GM18868 (cell line): ENCODE measurements at regions not wholly inside any gene's neighbourhood (a gene's known extent, or its start where the extent isn't known, plus 50 kb on each side); places are given as distances from the start of the nearest gene placed in this dataset.
"Not testable (repeated sequence)": the region's sequence is repeated elsewhere in the genome, so short reads cannot be mapped to it uniquely, and the experiment has no call there.

ENCODE experiments used
- ATAC-seq: cut with Tn5 transposase; IDR thresholded peaks from one replicate; pipeline ENCODE4 v1.9.1; 2021; ENCODE audit warnings: mild to moderate bottlenecking, moderate library complexity; ENCODE audit not compliant: unreplicated experiment

DNA sequence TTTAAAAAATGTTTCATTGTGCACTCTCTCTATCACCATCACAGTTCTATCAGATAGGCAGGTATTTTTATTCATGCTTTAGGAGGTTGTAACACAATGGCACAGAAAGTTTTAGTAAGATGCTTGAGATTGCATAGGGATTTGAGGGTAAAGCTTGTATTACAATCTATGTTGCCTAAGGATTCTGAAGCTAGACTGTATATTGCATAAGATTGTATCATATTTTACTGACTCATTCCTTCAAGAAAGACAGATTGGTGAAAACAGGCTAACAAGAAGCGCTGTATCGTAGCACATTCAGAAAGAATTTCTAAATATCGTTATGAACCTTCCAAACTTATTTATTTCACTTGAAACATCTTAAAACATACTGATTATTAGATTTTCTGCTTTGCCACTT is 577.7 kb downstream of the EBF1 start:
- no peak for ATAC-seq

DNA sequence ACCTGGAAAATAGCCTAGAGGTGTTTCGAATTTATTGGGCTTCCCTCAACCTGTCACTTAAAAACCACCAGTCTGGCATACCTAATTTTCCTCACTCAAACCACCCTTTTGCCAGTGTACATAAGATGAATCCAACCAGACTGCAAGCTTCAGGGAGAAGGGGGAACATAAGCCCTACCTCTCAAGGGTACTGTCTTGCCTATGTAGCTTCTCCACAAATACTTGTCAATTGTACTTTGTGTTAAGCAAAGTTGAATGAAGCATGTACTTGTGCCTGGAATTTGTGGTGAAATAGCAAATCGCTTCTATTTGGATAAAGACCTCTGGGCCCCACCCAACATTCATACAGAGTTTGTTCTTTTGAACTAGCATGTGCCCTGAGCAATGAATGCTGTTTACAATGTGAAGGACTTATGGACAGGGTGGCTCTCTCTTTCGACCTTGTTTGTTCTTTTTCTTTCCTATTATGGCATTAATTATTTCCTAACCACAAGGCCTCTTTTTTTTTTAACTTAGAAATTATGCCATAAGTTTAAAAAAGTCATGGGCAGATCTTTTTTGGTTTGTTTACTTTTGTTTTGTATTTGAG is 580.2 kb downstream of the EBF1 start:
- no peak for ATAC-seq

GRCh38 chr5:158516521-158516920 is 583.2 kb downstream of the EBF1 start:
- no peak for ATAC-seq

DNA sequence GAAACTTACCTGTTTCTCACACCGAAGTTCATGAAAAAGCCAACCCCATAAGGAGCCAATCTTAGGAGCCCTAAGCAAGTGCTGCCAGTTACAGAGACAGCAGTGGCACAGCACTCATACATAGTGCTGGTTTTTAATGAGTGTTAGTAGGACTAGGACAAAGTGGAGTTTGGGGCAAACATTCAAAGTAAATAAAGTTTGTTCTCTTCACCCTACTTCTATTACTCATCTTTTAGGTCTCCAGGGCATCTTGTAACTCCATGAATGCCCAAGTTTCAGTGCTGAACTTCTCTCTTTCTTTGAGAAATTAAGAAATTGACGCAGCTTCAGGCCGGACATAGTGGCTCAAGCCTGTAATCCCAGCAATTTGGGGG is 584.7 kb downstream of the EBF1 start:
- no peak for ATAC-seq

- ATAC-seq, result peak; percentile 40
These were observed 585.3 kb downstream of the EBF1 start for GRCh38 chr5:158514319-158514985.

GRCh38 chr5:158513490-158514318 is 586.0 kb downstream of the EBF1 start:
- no peak for ATAC-seq

GRCh38 chr5:158511454-158511853 is 588.3 kb downstream of the EBF1 start:
- ATAC-seq, result peak; percentile 85

DNA sequence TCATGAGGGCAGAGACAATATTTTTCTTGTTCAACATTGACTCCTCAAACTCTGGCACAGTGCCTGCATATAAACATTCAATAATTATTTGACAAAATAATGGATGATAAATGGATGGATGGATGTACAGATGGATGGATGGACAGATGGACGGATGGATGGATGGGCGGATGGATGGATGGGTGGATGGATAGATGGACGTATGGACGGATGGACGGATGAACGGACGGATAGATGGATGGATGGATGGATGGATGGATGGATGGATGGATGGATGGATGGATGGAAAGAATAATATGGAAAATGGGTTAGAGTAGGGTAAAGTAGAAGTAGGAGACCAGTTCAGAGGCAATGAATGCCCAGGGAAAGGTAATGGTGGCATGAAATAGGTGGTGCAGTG is 589.2 kb downstream of the EBF1 start:
- ATAC-seq, result no peak

DNA sequence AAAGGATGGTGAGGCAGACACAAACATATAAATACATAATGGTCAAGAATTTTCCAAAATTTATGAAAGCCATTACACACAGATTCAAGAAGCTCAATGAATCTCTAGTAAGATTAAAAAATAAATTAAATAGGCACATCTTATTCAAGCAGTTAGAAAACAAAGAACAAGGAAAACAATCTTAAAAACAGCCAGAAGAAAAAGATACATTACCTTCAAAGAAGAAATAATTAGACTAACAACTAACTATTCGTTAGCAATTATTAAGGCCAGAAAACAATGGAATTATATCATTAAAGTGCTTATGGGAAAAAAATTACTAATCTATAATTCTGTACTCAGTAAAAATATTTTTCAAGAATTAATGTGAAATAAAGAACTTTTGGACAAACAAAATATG is 593.1 kb downstream of the EBF1 start:
- no peak for ATAC-seq

DNA sequence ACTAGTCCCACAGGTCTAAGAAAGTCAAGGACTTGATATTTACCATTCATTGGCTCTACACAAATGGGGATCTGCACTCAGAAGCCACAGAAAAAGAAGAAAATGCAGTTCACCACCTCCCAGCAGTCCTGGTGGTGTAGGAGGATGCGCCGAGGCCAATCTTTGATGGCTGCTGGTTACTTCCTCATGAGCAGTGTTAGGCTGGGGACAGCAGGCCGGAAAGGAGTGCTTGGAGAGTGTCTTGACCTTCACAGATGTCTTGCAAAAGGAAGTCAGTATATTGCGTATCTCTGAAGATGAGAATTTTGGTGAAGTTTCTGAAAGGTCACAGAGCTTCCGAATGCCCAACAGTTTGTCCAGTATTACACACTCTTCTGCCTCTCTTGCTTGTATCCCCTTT is 597.0 kb downstream of the EBF1 start:
- no peak for ATAC-seq

DNA sequence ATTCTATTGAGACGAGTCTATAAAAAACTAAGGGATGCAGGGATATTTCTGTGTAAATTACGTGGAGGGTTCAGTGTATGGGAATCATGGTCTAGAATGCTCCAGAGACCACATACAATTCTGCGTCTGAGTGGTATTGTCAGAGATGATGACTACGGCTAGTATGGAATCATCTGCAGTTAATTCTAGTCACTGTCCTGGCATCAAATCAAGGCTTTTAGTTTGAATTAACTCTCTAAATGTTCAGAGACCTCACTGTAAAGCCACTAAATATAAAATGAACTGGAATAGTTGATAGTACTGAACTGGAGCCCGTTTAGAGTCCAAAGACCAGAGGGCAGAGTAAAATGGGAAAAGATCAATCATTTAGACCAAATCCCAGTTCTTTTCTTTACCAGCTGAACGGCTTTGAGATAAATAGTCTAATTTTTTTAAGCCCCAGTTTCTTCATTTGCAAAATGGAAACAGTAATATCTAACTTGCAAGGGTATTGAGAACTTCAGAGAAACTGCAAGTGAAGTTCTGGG is 599.8 kb downstream of the EBF1 start:
- no peak for ATAC-seq

GRCh38 chr5:158499075-158499891 is 600.4 kb downstream of the EBF1 start:
- ATAC-seq, result no peak

DNA sequence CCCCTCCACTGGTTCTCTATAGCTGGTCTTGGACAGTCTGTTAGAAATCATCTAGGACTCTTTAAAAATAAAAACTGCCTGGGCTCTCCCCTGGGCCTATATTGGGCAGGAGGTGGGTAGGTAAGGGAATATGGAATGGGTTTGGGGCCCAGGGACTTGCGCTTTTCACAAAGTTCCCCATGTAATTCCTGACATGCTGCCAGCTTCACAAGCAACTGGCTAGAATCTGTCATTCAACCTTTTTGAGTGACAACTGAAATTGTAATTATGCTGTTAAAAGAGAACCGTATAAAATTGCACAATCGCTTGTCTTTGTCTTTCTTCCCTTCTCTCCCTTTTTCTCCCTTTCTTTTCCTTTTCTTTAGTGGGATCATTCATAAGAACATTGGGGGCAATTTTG is 603.1 kb downstream of the EBF1 start:
- no peak for ATAC-seq

DNA sequence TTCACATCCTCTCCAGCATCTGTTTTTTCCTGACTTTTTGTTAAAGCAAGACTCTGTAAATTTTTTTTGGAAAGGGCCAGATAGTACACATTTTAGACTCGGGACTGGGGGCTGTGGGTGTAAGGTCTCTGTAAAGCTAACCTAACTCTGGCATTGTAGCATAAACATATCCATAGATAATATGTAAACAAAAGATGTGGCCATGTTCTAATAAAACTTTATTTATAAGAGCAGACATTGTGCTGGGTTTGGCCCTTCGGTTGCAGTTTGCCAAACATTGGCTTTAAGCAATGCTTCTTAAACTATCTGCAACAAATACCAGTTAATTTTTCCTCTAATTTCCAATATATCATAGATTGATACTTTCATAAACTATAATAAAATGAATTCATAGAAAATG is 605.2 kb downstream of the EBF1 start:
- no peak for ATAC-seq

DNA sequence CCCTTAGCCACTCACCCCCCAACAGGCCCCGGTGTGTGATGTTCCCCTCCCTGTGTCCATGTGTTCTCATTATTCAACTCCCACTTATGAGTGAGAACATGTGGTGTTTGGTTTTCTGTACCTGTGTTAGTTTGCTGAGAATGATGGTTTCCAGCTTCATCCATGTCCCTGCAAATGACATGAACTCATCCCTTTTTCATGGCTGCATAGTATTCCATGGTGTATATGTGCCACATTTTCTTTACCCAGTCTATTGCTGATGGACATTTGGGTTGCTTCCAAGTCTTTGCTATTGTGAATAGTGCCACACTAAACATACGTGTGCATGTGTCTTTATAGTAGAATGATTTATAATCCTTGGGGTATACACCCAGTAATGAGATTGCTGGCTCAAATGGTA is 605.7 kb downstream of the EBF1 start:
- not testable (repeated sequence) for ATAC-seq

- no peak for ATAC-seq
These were observed 606.9 kb downstream of the EBF1 start for GRCh38 chr5:158492841-158493242.

GRCh38 chr5:158492136-158492535 is 607.6 kb downstream of the EBF1 start:
- ATAC-seq, result no peak

DNA sequence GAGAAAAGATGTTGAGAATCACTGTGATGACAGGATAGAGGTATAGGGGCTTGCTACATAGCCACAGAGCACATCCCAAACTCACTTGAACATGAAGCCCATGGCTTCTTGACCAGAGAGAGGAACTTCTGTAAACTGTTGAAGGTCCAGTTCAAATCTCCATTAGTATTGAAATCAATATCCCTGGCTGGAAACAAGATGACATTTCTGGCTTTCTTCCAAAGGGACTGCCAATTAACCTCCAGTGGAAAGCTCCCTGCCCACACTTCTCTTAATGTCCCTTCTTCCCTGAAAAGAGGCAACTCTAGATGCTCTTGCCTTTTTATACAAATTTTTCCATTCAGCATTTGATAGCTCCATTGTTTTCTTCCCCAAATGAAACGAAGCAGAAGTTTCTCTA is 612.1 kb downstream of the EBF1 start:
- no peak for ATAC-seq

- no peak for ATAC-seq
These were observed 612.6 kb downstream of the EBF1 start for GRCh38 chr5:158487156-158487555.

DNA sequence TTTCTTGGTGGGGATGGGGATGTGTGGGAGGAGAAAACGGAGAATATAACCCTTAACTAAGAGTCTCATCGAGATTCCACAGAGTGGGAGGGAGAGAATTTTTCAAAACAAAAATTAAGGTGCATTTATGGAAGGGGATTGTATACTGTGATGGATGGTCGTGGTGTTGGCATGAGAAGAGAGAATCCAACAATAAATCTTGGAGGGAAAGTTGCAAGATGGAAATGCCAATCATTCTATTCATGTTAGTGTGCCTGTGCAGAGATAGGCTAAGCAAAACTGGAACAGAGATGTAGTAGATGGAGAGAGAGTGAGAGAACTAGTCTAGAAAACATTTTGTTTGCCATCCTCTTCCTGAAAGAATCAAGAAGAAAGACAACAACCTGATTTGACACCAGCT is 613.1 kb downstream of the EBF1 start:
- no peak for ATAC-seq

DNA sequence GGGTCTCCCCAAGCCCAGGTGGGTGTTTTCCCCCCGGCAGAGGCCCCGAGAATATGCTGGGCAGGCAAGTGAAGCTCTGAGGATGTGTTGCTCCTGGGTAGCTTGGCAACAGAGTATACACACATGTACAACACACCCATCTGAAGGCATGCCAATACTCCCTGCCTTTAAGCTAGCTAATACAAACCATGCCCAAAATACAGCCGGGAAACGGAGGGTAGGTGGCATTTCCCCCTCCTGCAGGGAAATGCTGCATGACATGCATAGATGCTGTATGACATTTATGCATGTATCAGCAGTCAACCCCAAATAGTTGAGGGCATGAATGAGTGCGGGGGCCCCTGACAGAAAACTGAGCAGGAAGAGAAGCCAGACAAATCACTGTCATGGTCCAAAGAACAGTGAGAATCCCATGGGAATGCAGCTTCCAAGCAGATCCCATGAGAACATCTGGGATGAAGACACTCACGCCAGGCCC is 614.1 kb downstream of the EBF1 start:
- ATAC-seq, result no peak
